NCI-H146 (cell line): ENCODE measurements at regions not wholly inside any gene's neighbourhood (a gene's known extent, or its start where the extent isn't known, plus 50 kb on each side); places are given as distances from the start of the nearest gene placed in this dataset.

Experiments
- DNase-seq: peaks from one replicate; lab custom pipeline; 2025; lab: John Stamatoyannopoulos, UW

- peak; percentile 56 for DNase-seq
Observed at GRCh38 chr9:7238247-7238637, 480.5 kb downstream of the KDM4C start.

DNA sequence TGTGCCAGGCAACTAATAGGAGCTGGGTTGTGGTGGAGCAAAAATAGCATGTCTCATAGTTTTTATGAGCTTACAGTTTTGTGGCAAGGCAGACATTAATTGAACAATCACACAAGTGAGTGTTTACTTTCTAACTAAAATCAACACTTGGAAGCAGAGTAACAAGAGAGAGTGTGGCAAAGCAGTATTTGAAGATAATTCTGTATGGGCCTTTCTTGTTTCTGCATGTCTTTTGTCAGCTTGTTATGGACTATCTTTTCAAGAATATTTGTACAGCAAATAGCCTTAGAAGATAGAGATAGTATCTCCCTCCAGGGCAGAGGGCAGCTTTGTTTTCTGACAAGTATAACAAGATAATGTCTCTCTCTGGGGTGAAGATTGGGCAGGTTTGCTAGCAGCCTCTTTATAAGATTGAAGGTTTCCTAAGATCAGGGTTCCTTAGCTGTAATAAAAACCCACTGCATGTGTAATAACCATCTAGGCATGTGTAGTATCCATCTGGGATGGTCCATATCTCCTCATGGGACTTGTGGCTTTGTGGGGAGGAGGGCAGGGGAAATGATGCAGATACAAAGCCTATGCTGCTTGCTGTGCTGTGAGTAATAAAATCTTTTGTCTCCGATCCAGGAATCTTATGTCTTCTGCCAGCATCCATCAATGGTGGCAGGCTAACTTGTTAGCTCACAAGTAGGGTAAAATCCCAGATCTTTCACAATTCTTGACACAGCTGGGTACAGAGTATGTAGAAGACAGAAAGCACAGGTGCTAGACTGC is 479.9 kb downstream of the KDM4C start:
- DNase-seq, result peak; percentile 95

- no peak for DNase-seq
Observed at GRCh38 chr9:7236186-7236585, 478.4 kb downstream of the KDM4C start.

DNA sequence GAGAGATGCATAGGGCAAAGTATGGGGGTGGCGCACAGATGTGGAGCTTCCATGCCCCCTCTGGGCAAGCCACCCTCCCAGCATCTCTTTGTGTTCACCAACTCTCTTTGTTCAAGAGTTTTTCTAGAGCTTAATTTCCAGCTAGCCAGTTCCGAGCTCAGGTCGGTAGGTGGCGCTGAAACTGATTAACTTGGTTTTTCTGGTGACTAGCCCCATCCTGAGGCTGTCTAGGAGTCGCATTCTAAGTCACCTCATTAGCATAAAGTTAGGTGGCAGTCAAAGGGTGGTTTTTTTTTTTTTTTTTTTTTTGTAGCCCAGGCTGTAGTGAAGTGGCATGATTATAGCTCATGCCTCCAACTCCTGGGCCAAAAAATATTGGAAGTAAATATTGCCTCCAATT is 476.4 kb downstream of the KDM4C start:
- no peak for DNase-seq

- DNase-seq, result no peak
Observed at GRCh38 chr9:7229571-7229970, 471.8 kb downstream of the KDM4C start.

GRCh38 chr9:7228726-7229125 is 471.0 kb downstream of the KDM4C start:
- DNase-seq, result peak; percentile 45

GRCh38 chr9:7227951-7228350 is 470.2 kb downstream of the KDM4C start:
- DNase-seq, result no peak

DNA sequence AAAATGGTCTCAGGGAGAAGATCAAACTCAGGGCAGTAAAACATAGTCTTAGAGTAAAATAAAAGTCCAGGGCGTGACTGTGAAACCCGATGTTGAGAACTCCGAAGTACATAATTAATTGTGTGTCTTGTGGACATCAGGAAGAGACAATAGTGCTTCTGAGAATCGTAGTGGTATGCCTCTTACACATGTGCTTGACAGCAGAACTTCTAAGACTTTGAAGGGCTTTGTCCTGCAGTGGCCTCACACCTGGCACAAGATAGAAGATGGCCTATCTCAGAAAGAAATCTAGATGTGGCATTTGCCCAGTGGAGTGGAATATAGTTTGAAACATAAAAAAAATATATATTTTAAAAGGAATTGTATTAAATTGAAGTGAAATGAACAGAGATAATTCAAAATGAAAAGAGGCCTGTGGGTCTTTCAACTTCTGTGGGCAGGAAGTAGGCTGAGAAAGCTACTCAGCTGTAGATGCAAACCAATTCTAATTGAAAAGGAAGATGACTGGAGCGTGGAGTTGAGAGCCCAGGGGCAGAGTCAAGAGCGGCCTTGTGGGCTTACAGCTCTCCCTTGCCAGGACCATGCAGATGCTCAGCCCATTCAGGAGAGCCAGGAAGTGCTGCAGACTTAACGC is 468.4 kb downstream of the KDM4C start:
- no peak for DNase-seq
